ENCODE measurements at regions not wholly inside any gene's neighbourhood (a gene's known extent, or its start where the extent isn't known, plus 50 kb on each side); places are given as distances from the start of the nearest gene placed in this dataset.

DNA sequence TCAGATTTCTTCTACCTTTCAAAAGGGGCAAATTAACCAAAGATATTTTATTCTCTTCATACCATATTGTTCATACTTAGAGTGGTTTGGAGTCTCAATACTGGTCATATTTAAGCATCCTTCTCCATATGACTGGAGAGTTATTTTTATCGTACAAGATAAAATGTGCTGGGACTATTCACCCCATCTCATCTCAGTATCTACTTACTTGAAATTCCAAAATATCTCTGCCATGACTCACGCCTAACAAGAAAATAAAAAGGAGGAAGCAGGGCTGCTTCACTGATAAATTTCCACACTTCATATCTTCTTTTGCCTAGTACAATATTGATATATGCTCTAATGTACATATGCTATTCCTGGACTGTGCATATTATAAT lies 277.9 kb upstream of the CDH9 start:
- peak; percentile 85 for DNase-seq (ENCODE audit: low spot score)

DNA sequence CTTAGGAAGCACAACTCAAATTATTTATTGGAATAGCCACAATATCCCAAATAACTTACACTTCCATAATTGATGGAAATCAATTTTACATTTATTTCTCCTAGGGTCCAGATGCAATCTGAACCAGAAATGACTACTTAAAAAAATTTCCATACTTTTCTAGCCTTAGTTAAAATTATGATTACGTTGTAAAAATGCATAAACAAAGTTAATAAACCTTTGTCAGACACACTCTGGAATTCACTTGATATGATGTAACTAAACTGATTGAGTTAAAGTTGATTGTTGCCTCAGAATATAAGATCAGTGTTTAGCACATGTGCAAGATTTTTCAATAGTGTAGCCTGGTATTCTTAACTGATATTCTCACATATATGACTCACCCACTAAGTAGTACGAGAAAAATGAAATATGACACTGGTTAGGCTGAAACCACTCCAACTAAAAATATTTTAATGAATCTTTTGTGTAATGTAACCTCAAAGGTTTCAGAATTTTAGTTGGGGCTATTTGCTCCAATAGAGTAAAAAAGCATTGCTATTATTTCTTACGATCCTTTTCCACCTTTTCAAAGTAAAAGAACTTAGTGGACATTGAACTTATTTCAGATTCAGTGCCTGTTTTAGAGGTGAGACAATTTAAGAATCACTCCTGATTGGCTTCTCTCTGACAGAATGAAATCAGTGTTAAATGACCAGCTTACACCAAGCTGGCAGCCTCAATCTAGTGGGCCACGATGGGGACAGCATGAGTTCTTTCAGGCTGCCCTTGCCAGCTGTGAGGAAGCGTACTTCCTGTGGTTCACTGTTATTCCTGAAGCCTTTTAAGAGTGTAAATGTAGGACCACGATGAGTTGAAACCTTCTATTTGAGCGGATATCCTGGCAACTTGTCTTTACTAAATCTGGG lies 277.2 kb upstream of the CDH9 start:
- peak; percentile 72 for DNase-seq (ENCODE audit: low spot score)

DNA sequence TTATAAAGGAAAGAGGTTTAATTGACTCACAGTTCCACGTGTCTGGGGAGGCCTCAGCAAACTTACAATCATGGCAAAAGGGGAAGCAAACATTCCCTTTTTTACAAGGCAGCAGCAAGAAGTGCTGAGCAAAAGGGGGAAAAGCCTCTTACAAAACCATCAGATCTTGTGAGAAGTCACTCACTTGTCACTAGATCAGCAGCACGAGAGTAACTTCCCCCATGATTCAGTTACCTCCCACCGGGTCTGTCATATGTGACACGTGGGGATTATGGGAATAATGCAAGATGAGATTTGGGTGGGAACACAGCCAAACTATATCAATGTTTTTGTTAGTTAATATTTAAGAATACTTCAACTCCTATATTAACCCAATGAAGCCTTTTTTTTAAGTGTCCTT lies 275.2 kb upstream of the CDH9 start:
- no peak for DNase-seq (ENCODE audit: low spot score)

DNA sequence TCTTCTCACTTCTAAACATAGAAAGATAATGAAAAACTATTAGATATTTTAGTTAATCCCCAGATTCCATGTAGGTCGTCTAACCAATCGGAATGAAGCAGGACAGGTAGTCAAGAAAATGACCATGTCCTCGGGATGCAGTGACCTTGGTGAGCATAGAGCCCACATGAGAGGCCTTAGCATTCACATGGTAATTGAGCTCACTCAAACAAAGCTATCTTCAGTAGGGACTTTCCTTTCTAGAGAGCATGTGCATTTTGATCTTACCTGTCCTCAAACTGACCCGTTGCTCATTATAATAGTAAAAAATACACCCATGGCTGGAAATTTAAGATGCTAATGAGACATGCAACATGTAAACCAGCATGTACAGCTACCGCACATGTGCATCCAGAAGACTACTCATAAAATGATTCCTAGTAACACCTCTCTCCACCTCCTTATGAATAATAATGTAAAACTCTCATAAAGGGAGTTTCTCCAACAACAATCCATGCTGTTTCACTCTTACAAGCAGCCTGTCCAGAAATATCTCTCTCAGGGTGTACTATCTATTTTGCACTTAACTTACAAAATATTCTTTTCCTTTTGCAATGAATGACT lies 274.0 kb upstream of the CDH9 start:
- DNase-seq (ENCODE audit: low spot score): no peak

DNA sequence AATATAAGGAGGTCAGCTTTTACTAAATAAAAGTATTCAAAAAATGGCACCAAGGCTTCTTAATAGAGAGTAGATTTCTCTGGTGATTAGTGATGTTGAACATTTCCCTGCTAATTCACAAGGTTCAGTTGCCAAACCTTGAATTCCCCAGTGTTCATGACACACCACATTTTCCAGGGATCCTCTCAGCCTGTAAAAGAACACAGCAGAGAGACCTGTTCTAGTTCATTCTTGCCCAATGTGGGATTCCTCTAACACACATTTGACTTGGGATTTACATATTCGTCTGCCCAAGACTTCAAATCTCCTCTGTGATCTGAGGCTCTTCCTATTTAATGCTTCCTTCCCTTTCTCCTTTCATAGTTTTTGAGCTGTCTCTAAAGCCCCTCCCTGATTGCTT lies 273.2 kb upstream of the CDH9 start:
- no peak for DNase-seq (ENCODE audit: low spot score)

DNA sequence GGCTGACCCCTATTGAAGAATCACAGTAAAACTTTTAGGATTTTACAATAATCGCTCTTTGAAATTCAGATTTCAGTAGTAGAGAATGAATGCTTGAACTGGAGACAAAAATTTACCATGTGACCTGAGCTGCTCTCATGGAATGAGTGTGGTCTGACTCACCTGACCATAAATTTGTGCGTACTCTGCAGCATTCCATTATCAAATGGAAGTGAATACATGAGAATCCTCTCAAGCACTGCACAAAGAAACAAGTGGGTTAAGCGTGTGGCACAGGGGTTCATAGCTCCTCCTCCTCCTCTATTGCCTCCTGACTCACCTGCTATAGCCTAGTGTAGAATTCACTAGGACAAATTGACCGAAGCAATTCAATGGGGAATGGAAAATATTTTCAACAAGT lies 269.8 kb upstream of the CDH9 start:
- peak; percentile 77 for DNase-seq (ENCODE audit: low spot score)

DNA sequence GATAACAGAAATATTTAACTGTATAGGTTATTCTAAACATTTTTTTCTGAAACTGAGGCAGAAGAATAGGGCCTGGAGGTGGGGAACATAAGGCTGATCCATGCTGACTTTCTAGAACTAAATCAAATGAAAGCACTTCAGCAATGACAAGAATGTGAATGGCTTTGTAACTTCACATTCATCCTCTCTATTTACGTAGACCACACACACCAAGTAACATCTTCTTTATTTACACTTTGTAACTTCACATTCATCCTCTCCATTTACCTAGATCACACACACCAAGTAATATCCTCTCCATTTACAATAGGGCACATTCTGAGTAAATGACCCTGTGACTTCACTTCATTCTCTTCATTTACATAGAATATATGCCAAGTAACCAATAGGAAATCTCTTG lies 251.8 kb upstream of the CDH9 start:
- DNase-seq (ENCODE audit: low spot score): no peak

DNA sequence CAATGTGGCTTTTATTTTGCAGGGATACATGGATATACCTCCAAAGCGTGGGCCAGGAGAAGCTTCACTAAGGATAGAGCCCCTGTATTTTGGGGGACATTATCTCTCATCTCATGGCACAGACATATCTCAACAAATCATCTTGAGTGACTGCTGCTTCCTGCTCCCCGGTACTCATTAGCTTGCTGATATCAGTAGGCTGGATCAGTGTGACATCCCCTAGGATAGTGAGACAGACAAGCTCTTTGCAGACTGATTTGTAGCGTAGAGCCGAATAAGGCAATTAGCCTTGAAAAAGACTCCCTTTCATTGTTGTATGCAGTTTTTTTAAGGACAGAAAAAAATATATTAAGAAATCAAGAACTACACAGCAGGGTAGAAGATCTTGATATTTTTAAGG lies 237.7 kb upstream of the CDH9 start:
- DNase-seq (ENCODE audit: low spot score): no peak

DNA sequence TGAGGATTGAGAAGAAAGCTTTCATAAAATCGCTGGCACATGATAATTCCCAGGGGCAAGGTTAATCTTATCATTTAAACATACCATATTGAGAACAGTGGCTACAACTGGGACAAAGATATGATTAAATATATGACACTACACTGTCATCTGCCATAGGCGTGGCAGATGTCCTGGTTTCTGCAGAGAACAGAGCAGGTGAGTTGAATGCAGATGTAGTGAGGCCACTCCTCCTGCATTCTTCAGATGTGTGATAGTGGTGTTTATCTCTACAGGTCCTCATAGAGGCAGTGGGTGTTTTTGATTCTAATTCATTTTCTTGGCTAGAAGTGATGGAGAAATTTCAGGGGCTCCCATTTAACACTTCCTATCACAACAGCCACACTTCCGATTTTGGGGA lies 237.0 kb upstream of the CDH9 start:
- DNase-seq (ENCODE audit: low spot score): no peak

DNA sequence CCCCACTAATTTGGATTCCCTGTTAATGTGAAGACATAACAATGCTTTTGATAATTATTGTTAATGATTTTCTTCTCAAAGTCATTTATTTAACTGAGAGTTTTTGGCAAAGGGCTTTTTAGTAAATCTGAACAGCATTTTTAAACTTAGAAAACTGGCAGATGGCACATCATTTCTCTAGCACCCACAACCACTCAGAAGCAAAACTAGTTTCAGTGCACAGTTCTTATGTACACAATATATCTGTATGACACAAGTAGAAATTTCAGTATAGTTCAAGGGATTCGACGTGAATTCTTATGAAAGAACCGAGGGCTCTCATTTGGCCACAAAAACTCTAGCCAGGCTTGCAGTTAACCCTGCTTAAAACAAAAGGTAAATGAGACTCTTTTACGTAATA lies 231.4 kb upstream of the CDH9 start:
- DNase-seq (ENCODE audit: low spot score): no peak

DNA sequence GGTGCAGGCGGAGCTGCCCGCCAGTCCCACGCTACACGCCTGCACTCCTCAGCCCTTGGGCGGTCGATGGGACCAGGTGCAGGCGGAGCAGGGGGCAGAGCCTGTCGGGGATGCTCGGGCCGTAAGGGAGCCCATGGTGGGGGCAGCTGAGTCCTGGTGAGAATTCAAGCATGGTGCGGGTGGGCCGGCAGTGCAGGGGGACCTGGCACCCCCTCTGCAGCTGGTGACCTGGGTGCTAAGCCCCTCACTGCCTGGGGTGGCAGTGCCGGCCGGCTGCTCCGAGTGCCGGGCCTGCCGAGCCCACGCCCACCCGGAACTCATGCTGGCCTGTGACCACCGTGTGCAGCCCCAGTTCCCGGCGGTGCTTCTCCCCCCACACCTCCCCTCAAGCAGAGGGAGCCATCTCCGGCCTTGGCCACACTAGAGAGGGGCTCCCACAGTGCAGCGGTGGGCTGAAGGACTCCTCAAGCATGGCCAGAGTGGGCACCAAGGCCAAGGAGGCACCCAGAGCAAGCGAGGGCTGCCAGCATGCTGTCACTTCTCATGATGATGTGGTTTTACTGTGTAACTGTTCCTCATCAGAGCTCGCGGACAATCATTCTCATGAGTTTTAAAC lies 228.9 kb upstream of the CDH9 start:
- DNase-seq (ENCODE audit: low spot score): no peak

DNA sequence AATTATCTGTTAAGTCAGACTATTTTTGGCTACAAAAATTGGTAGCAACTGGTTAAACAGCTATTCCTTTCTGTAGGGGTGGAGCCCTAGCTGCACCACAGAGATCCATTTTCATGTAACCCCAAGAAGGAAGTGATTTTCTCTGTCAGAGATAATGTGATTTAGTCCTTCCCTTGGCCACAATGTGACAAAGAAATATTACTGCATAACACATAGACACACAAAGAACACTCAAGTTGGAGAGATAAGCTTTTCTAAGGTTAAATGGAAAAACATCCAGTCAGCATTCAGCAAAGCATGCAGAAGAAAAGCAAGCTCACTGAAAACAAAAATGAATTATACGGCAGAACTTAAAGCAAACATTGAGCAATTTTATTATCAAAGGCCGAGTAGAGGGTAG lies 227.8 kb upstream of the CDH9 start:
- DNase-seq (ENCODE audit: low spot score): peak; percentile 70

DNA sequence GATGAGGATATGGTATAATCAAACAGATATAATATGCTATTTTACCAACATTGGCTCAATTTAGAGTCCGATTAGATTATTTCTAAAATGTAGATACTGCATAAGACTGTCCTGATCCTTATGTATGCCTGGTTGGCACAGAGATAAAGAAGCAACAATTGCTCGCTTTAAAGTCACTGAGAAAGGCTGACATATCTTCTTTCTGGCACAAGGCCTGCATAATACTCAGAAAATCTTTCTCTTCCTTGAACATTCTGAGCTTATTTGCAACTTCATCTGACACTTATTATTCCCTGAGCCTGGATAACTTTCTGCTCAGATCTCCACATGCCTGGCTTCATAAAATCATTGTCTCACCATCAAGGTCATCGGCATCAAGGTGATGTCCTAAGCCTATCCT lies 219.3 kb upstream of the CDH9 start:
- DNase-seq (ENCODE audit: low spot score): no peak

DNA sequence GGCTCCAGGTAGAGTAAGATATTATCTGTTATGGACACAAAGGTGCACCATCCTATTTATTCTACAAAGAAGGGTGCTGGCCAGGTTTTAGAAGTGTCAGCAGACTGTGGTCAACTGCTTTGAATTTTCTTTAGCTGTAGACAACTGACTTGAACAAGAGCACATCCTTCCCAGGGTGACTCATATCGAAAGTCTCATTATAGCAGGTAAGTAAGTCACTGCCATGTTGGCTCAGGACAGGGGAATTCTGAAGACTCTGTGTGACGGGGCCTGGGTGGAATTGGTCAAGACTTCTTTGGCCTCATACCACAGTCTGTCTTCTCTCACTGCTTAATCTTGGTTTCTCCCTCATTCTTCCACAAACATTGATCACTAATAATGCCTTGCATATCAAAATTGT lies 214.5 kb upstream of the CDH9 start:
- DNase-seq (ENCODE audit: low spot score): no peak

DNA sequence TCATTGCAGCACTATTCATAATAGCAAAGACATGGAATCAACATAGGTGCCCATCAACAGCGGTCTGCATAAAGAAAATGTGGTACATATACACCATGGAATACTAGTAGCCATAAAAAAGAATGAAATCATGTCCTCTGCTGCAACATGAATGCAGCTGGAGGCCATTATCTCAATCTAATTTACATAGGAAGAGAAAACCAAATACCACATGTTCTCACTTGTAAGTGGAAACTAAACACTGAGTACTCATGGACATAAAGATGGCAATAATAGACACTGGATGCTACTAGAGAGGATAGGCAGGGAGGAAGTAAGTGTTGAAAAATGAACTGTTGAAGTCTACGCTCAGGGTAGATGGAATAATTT lies 203.9 kb upstream of the CDH9 start:
- DNase-seq (ENCODE audit: low spot score): no peak

DNA sequence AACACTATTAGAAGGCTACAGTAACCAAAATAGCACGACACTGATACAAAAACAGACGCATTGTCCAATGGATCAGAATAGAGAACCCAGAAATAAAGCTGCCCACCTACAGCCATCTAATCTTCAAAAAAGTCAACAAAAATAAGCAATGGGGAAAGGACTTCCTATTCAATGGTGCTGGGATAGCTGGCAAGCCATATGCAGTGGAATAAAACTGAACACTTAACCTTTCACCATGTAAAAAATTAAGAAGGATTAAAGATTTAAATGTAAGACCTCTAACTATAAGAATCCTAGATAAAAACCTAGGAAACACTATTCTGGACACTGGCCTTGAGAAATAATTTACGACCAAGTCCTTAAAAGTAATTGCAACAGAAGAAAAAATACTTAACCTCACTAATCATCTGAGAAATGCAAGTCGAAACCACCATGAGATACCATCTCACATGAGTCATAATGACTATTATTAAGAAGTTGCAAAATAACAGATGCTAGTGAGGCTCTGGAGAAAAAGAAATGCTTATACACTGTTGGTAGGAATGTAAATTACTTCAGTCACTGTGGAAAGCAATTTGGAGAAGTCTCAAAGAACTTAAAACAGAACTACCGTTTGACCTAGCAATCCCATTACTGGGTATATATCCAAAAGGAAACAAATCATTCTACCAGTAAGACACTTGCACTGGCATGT lies 203.3 kb upstream of the CDH9 start:
- DNase-seq (ENCODE audit: low spot score): peak; percentile 98

DNA sequence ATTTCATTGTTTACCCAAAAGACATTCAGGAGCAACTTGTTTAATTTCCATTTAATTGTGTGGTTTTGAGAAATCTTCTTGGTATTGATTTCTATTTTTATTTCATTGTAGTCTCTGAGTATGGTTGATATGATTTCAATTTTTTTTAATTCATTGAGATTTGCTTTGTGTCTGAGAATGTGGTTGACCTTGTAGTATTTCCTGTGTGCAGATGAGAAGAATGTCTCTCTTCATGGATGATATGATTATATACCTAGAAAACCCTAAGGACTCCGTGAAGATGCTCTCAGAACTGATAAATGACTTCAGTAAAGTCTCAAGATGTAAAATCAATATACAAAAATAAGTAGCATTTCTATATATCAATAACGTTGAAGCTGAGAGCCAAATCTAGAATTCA lies 202.4 kb upstream of the CDH9 start:
- no peak for DNase-seq (ENCODE audit: low spot score)

DNA sequence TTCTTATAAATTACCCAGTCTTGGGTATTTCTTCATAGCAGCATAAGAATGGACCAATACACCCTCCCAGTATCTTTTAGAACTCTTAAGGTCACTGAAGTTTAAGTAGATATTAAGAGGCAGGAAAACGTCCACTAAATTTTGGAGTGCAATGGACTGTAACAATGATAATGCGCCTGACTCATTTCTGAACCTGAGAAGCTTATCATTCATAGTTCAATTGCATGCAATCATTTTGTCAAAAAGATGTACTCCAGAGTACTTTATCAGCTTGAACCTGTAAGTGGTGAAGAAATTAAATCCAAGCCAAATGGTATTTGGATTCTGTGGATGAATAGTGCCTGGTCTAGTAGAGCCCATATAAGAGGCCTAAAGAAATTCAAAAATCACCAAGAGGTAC lies 196.5 kb upstream of the CDH9 start:
- no peak for DNase-seq (ENCODE audit: low spot score)

DNA sequence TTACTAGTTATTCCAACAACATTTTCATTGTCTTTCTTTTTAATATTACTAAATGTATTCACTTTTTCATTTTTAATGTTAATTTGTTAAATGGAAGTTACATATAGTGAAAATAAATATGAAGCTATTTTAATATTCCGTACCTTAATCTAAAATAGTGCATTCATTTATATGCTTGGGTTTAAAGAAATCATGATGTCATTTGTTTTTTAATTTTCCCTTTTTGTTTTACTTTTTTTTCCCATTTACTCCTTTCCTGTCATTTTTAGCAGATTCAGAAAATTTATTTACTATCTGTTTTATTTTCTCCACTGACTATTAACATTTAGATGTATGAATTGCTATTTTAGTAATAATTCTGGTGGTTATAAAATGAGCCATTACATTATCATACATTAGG lies 183.0 kb upstream of the CDH9 start:
- DNase-seq (ENCODE audit: low spot score): no peak

DNA sequence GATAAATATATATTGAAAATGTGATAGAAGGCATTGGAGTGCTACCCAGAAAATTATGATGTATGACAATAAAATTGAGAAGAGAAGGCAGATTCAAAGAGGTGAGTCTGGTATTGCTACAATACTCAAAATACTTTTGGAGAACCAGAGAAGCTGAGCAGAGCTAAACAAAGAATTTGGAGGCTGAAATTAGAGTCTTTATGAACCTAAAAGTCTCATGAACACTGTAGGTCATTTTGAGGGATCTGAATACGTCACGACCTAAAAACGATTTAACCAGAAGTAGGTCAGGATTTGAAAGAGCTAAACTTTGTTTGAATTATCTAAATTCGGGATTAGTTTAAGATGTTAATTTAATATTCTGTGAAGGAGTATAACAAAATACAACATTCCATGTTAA lies 182.4 kb upstream of the CDH9 start:
- no peak for DNase-seq (ENCODE audit: low spot score)

DNA sequence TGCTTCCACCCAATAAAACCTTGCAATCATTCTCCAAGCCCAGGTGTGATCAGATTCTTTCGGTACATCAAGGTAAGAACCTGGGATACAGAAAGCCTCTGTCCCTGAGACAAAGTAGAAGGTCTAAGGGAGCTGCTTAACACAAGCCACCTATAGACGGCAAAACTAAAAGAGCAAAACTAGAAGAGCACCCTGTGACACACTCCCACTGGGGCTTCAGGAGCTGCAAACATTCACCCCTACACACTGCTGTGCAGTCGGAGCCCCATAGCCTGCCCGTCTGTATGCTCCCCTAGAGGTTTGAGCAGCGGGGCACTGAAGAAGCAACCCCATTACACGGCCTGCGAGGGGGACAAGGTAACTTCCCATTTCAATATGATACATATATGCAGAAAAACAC lies 179.6 kb upstream of the CDH9 start:
- DNase-seq (ENCODE audit: low spot score): no peak

DNA sequence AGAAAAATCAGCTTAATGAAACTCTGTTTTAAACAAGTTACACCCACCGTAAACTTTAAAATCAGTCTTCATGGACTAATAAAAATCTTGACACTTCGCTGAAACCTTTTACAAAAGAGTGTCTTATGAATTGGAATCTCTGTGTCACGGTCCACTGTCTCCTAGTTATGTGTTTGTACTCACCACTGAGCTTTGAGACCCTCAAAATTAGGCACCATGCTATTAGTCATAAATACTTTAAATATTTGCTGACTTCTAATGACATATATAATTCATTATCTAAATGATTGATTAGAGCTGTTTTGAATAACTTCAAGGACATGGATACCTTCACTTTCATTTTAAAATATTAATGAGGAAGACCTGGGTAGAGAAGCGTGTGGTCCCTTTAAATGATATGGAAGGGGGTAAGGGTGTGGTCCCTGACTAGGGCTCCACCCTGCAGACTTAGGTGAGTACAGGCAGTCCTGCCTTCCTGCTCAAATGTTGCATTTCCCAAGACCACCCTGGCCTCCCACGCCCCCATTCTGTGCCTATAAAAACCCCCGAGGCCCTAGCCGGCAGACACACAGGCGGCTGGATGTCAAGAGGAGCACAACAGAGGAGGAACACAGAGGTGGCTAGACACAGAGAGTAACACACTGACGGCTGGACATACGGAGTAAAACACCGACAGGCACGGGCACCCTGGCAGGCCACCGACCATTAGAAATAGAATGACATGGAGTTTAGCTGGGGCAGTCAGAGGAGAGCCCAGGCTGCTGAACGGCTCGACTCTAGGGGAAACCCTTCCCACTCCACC lies 179.0 kb upstream of the CDH9 start:
- no peak for DNase-seq (ENCODE audit: low spot score)

Data from A172 (cell line).